GM19452 (cell line): ENCODE measurements at regions not wholly inside any gene's neighbourhood (a gene's known extent, or its start where the extent isn't known, plus 50 kb on each side); places are given as distances from the start of the nearest gene placed in this dataset.

ENCODE experiments used
- ATAC-seq: cut with Tn5 transposase; IDR thresholded peaks from one replicate; pipeline ENCODE4 v1.9.1; 2021; ENCODE audit not compliant: unreplicated experiment

- ATAC-seq: no peak
These were observed 883.1 kb upstream of the KLHL29 start for GRCh38 chr2:22501851-22502250.

GRCh38 chr2:22513563-22513962 lies 871.4 kb upstream of the KLHL29 start:
- no peak for ATAC-seq

GRCh38 chr2:22517141-22517540 lies 867.8 kb upstream of the KLHL29 start:
- no peak for ATAC-seq

GRCh38 chr2:22518641-22519040 lies 866.3 kb upstream of the KLHL29 start:
- no peak for ATAC-seq

GRCh38 chr2:22520369-22521288 lies 864.4 kb upstream of the KLHL29 start:
- no peak for ATAC-seq

- ATAC-seq: no peak
These were observed 863.4 kb upstream of the KLHL29 start for GRCh38 chr2:22521620-22522019.

- ATAC-seq: no peak
These were observed 859.3 kb upstream of the KLHL29 start for GRCh38 chr2:22525681-22526080.

- ATAC-seq: no peak
These were observed 854.8 kb upstream of the KLHL29 start for GRCh38 chr2:22530131-22530530.

GRCh38 chr2:22536133-22536532 lies 848.8 kb upstream of the KLHL29 start:
- ATAC-seq: no peak

- ATAC-seq: no peak
These were observed 830.5 kb upstream of the KLHL29 start for GRCh38 chr2:22554453-22554852.

- no peak for ATAC-seq
These were observed 827.6 kb upstream of the KLHL29 start for GRCh38 chr2:22557406-22557805.

- no peak for ATAC-seq
These were observed 825.0 kb upstream of the KLHL29 start for GRCh38 chr2:22560021-22560420.

GRCh38 chr2:22579341-22579740 lies 805.6 kb upstream of the KLHL29 start:
- ATAC-seq: no peak

- ATAC-seq: no peak
These were observed 802.9 kb upstream of the KLHL29 start for GRCh38 chr2:22582107-22582506.

- no peak for ATAC-seq
These were observed 788.7 kb upstream of the KLHL29 start for GRCh38 chr2:22596306-22596705.

GRCh38 chr2:22600156-22600555 lies 784.8 kb upstream of the KLHL29 start:
- ATAC-seq: no peak

- ATAC-seq: no peak
These were observed 784.0 kb upstream of the KLHL29 start for GRCh38 chr2:22600999-22601398.

GRCh38 chr2:22604136-22604535 lies 780.8 kb upstream of the KLHL29 start:
- ATAC-seq: no peak

- no peak for ATAC-seq
These were observed 768.9 kb upstream of the KLHL29 start for GRCh38 chr2:22616031-22616430.

GRCh38 chr2:22623620-22624019 lies 761.4 kb upstream of the KLHL29 start:
- ATAC-seq: no peak

GRCh38 chr2:22626621-22627020 lies 758.4 kb upstream of the KLHL29 start:
- no peak for ATAC-seq

GRCh38 chr2:22628221-22628620 lies 756.8 kb upstream of the KLHL29 start:
- no peak for ATAC-seq

- ATAC-seq: no peak
These were observed 756.1 kb upstream of the KLHL29 start for GRCh38 chr2:22628906-22629305.
